HEK293T (cell line): ENCODE measurements at regions not wholly inside any gene's neighbourhood (a gene's known extent, or its start where the extent isn't known, plus 50 kb on each side); places are given as distances from the start of the nearest gene placed in this dataset.

Experiments used
- ARNT ChIP-seq: fragments of 450-650 bp; IDR thresholded peaks from 2 replicates; pipeline ENCODE4 v1.6.1; 2017; ENCODE audit warnings: mild to moderate bottlenecking
- BHLHE40 ChIP-seq: fragments of 450-650 bp; IDR thresholded peaks from 2 replicates; pipeline ENCODE4 v1.6.1; 2016; ENCODE audit warnings: mild to moderate bottlenecking, moderate library complexity, borderline replicate concordance
- ELF4 ChIP-seq: fragments of 450-650 bp; IDR thresholded peaks from 2 replicates; pipeline ENCODE4 v1.6.1; 2017; ENCODE audit warnings: antibody characterized with exemption
- FOXA1 ChIP-seq: fragments of 450-650 bp; IDR thresholded peaks from 2 replicates; pipeline ENCODE4 v1.6.1; 2016; ENCODE audit warnings: mild to moderate bottlenecking
- FOXK2 ChIP-seq: fragments of 450-650 bp; IDR thresholded peaks from 2 replicates; pipeline ENCODE4 v1.6.1; 2016; ENCODE audit warnings: mild to moderate bottlenecking
- FOXM1 ChIP-seq: fragments of 450-650 bp; IDR thresholded peaks from 2 replicates; pipeline ENCODE4 v1.6.1; 2017; ENCODE audit warnings: mild to moderate bottlenecking, borderline replicate concordance
- HDGF ChIP-seq: fragments of 450-650 bp; IDR thresholded peaks from 2 replicates; pipeline ENCODE4 v1.6.1; 2017; ENCODE audit warnings: antibody characterized with exemption, borderline replicate concordance
- L3MBTL2 ChIP-seq: fragments of 450-650 bp; conservative IDR thresholded peaks from 2 replicates; pipeline ENCODE4 v1.6.1; 2016; ENCODE audit warnings: mild to moderate bottlenecking
- LEF1 ChIP-seq: fragments of 450-650 bp; IDR thresholded peaks from 2 replicates; pipeline ENCODE4 v1.6.1; 2017; ENCODE audit warnings: mild to moderate bottlenecking, borderline replicate concordance
- NFRKB ChIP-seq: fragments of 450-650 bp; IDR thresholded peaks from 2 replicates; pipeline ENCODE4 v1.6.1; 2016; ENCODE audit warnings: mild to moderate bottlenecking, moderate library complexity
- SP1 ChIP-seq: fragments of 450-650 bp; IDR thresholded peaks from 2 replicates; pipeline ENCODE4 v1.6.1; 2017
- SUZ12 ChIP-seq: fragments of 450-650 bp; IDR thresholded peaks from 2 replicates; pipeline ENCODE4 v1.6.1; 2016; ENCODE audit warnings: mild to moderate bottlenecking
- TARDBP ChIP-seq: fragments of 450-650 bp; IDR thresholded peaks from 2 replicates; pipeline ENCODE4 v1.6.1; 2016
- TF ChIP-seq, protein P1 (sequence below): fragments of 450-650 bp; IDR thresholded peaks from 2 replicates; pipeline ENCODE4 v1.6.1; 2016

DNA sequence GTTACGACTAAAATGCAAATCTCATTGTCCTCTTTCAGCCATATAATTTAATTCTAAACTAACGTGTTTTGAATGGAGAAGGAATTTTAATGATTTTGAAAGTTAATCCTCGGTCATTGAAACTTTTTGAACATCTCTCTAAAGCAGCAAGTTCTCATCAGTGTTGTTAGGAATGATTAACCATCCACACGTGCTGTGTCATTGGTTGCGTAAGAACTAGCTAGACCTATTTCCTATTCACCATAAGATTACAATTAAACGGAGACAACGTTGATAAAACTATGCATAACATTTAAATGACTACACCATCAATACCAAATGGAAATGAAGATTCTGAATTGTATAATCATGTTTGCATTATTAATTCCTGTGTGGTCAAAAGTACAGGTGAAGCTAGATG is 155.6 kb upstream of the IRS2 start:
- TF ChIP-seq ELF4 (no peak), SP1 (no peak), BHLHE40 (no peak), TARDBP (no peak), HDGF (no peak), SUZ12 (no peak), FOXM1 (no peak), FOXA1 (no peak), NFRKB (no peak), FOXK2 (no peak), ARNT (no peak), LEF1 (no peak), L3MBTL2 (no peak)
- TF ChIP-seq, protein P1, sequence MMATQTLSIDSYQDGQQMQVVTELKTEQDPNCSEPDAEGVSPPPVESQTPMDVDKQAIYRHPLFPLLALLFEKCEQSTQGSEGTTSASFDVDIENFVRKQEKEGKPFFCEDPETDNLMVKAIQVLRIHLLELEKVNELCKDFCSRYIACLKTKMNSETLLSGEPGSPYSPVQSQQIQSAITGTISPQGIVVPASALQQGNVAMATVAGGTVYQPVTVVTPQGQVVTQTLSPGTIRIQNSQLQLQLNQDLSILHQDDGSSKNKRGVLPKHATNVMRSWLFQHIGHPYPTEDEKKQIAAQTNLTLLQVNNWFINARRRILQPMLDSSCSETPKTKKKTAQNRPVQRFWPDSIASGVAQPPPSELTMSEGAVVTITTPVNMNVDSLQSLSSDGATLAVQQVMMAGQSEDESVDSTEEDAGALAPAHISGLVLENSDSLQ: no peak
